NK-92 treated with Interleukin-12 subunit alpha and Interleukin-12 subunit beta, amount 100 ng/mL, for 24 hours (cell line): ENCODE measurements at regions not wholly inside any gene's neighbourhood (a gene's known extent, or its start where the extent isn't known, plus 50 kb on each side); places are given as distances from the start of the nearest gene placed in this dataset.
A peak's percentile ranks its signal among the peaks of the same experiment; 100 is the strongest.

Experiments
- DNase-seq: peaks from one replicate; lab custom pipeline; 2025; lab: John Stamatoyannopoulos, UW

GRCh38 chr21:34022627-34023335 is 50.6 kb upstream of the MRPS6 start:
- peak; percentile 58 for DNase-seq

GRCh38 chr21:34021726-34022125 is 51.7 kb upstream of the MRPS6 start:
- DNase-seq, result no peak

- no peak for DNase-seq
Observed at GRCh38 chr21:34020983-34021553, 52.3 kb upstream of the MRPS6 start.

GRCh38 chr21:34020005-34020847 is 53.2 kb upstream of the MRPS6 start:
- DNase-seq, result no peak

GRCh38 chr21:34019402-34019801 is 54.0 kb upstream of the MRPS6 start:
- DNase-seq, result no peak

- no peak for DNase-seq
Observed at GRCh38 chr21:34018910-34019309, 54.5 kb upstream of the MRPS6 start.

GRCh38 chr21:34018185-34018584 is 55.2 kb upstream of the MRPS6 start:
- DNase-seq, result no peak

GRCh38 chr21:34017039-34017961 is 56.1 kb upstream of the MRPS6 start:
- DNase-seq, result no peak

- no peak for DNase-seq
Observed at GRCh38 chr21:34012640-34013039, 60.7 kb upstream of the MRPS6 start.

GRCh38 chr21:34011660-34012059 is 61.7 kb upstream of the MRPS6 start:
- no peak for DNase-seq

GRCh38 chr21:34009193-34009592 is 64.2 kb upstream of the MRPS6 start:
- no peak for DNase-seq

- DNase-seq, result no peak
Observed at GRCh38 chr21:34008618-34009017, 64.8 kb upstream of the MRPS6 start.

GRCh38 chr21:34006611-34007168 is 66.7 kb upstream of the MRPS6 start:
- no peak for DNase-seq

- no peak for DNase-seq
Observed at GRCh38 chr21:34004974-34005373, 68.4 kb upstream of the MRPS6 start.

- DNase-seq, result no peak
Observed at GRCh38 chr21:34004013-34004938, 69.1 kb upstream of the MRPS6 start.

- DNase-seq, result no peak
Observed at GRCh38 chr21:34003428-34003827, 70.0 kb upstream of the MRPS6 start.

GRCh38 chr21:34000375-34000774 is 73.0 kb upstream of the MRPS6 start:
- no peak for DNase-seq

GRCh38 chr21:33998809-33999208 is 74.6 kb upstream of the MRPS6 start:
- DNase-seq, result no peak

GRCh38 chr21:33998402-33998801 is 75.0 kb upstream of the MRPS6 start:
- no peak for DNase-seq

- no peak for DNase-seq
Observed at GRCh38 chr21:33997436-33997835, 75.9 kb upstream of the MRPS6 start.

GRCh38 chr21:33994373-33994772 is 78.8 kb upstream of the ATP5PO start:
- no peak for DNase-seq
